Peyer's patch (tissue), 4 donors: ENCODE measurements at regions not wholly inside any gene's neighbourhood (a gene's known extent, or its start where the extent isn't known, plus 50 kb on each side); places are given as distances from the start of the nearest gene placed in this dataset.

Source experiments
- POLR2A ChIP-seq, 2 donors: fragments of 450-650 bp; IDR thresholded peaks; one replicate each; pipeline ENCODE4 v1.5.1; 2017; ENCODE audit warnings: antibody characterized with exemption in 2 of 2, mild to moderate bottlenecking in 2 of 2, moderate library complexity in 2 of 2
- TF ChIP-seq, protein P1 (sequence below), 6 experiments: fragments of 450-650 bp in 4 of 6; fragments of 200-600 bp in 2 of 6; sonication (generic) in 1 of 6; IDR thresholded peaks; one replicate each; pipeline ENCODE4 v1.5.1; 2017 to 2019; ENCODE audit warnings: antibody characterized with exemption in 6 of 6, mild to moderate bottlenecking in 3 of 6, moderate library complexity in 1 of 6

DNA sequence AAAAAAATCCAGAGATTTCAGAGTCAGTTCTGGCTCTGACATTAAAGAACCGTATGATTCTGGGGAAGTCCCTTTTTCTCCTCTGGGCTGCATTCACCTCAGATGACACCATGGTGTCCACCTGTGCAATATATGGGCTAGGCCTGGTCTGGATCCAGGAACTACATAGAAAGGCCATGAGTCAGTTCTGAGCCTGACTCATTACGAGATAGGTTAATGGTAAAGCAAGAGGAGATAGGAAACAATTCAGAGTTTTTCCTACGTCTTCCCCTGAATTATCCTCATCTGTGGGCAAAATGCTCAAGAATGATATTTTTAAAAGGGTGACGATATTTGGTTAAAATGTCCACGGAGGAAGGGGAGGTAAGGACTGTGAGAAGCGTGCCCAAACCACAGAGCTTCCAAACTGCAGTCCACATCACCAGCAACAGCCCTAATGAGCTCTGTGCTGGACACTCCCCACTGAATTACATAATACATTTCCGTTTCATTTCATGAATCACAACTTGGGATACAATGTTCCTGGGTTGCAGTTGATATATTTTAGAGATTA is 180.1 kb upstream of the OSR1 start:
- TF ChIP-seq POLR2A (IDR thresholded peaks at IDR 0.05), result no peak
- TF ChIP-seq, protein P1, sequence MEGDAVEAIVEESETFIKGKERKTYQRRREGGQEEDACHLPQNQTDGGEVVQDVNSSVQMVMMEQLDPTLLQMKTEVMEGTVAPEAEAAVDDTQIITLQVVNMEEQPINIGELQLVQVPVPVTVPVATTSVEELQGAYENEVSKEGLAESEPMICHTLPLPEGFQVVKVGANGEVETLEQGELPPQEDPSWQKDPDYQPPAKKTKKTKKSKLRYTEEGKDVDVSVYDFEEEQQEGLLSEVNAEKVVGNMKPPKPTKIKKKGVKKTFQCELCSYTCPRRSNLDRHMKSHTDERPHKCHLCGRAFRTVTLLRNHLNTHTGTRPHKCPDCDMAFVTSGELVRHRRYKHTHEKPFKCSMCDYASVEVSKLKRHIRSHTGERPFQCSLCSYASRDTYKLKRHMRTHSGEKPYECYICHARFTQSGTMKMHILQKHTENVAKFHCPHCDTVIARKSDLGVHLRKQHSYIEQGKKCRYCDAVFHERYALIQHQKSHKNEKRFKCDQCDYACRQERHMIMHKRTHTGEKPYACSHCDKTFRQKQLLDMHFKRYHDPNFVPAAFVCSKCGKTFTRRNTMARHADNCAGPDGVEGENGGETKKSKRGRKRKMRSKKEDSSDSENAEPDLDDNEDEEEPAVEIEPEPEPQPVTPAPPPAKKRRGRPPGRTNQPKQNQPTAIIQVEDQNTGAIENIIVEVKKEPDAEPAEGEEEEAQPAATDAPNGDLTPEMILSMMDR (IDR thresholded peaks at IDR 0.05), result no peak
